DND-41 (cell line): ENCODE measurements at regions not wholly inside any gene's neighbourhood (a gene's known extent, or its start where the extent isn't known, plus 50 kb on each side); places are given as distances from the start of the nearest gene placed in this dataset.

ENCODE experiments used
- ATAC-seq: fragments of 200-7000 bp; cut with Tn5 transposase; 3 replicates; pipeline ENCODE4 v1.9.1; 2021; ENCODE audit warnings: low read depth; ENCODE audit not compliant: insufficient read depth
- DNase-seq: peaks from one replicate; pipeline ENCODE4 v3.0.0-alpha.2; 2020
- H2AFZ ChIP-seq: 2 replicates; pipeline ENCODE4 v1.6.0; 2012; ENCODE audit warnings: low read depth, low read length
- H3K27ac ChIP-seq: 2 replicates; pipeline ENCODE4 v1.5.1; 2012; ENCODE audit warnings: low read length, inconsistent platforms
- H3K27me3 ChIP-seq: fragments of 200-600 bp; sonication (generic); 2 replicates; pipeline ENCODE4 v1.6.0; 2012; ENCODE audit warnings: low read length, mild to moderate bottlenecking, inconsistent platforms; ENCODE audit not compliant: insufficient read depth, poor library complexity
- H3K36me3 ChIP-seq: 2 replicates; pipeline ENCODE4 v1.5.1; 2012; ENCODE audit warnings: low read length, inconsistent platforms; ENCODE audit not compliant: insufficient read depth
- H3K4me1 ChIP-seq: 2 replicates; pipeline ENCODE4 v1.5.1; 2012; ENCODE audit warnings: mild to moderate bottlenecking, low read length; ENCODE audit not compliant: insufficient read depth
- H3K4me2 ChIP-seq: 2 replicates; pipeline ENCODE4 v1.6.0; 2012; ENCODE audit warnings: mild to moderate bottlenecking, moderate library complexity, low read length, inconsistent platforms; ENCODE audit not compliant: insufficient read depth
- H3K4me3 ChIP-seq, 2 experiments: fragments of 200-600 bp in 1 of 2; shearing (Covaris generic) in 1 of 2; 2 replicates each; pipeline ENCODE4 v1.5.1; 2012 to 2016; ENCODE audit warnings: inconsistent platforms in 2 of 2, low read length in 2 of 2, mild to moderate bottlenecking in 2 of 2, low read depth in 1 of 2, moderate library complexity in 1 of 2
- H3K79me2 ChIP-seq: 2 replicates; pipeline ENCODE4 v1.6.0; 2012; ENCODE audit warnings: low read length, inconsistent platforms; ENCODE audit not compliant: insufficient read depth
- H3K9ac ChIP-seq: 2 replicates; pipeline ENCODE4 v1.6.0; 2012; ENCODE audit warnings: low read depth, mild to moderate bottlenecking, inconsistent platforms, low read length, moderate library complexity
- H3K9me3 ChIP-seq: 2 replicates; pipeline ENCODE4 v1.5.1; 2012; ENCODE audit warnings: low read length, moderate library complexity, mild to moderate bottlenecking, inconsistent platforms; ENCODE audit not compliant: insufficient read depth, severe bottlenecking
- H4K20me1 ChIP-seq: 2 replicates; pipeline ENCODE4 v1.6.0; 2012; ENCODE audit warnings: low read length; ENCODE audit not compliant: insufficient read depth
- EZH2 ChIP-seq: IDR thresholded peaks from 3 replicates; pipeline ENCODE4 v1.6.1; 2012; ENCODE audit warnings: borderline replicate concordance, low read depth, mild to moderate bottlenecking, moderate library complexity, low read length, inconsistent platforms; ENCODE audit not compliant: severe bottlenecking
- TF ChIP-seq, protein P1 (sequence below): IDR thresholded peaks from 2 replicates; pipeline ENCODE4 v1.5.1; 2012; ENCODE audit warnings: borderline replicate concordance, low read length, moderate library complexity, mild to moderate bottlenecking; ENCODE audit not compliant: poor library complexity, severe bottlenecking; ENCODE audit errors: extremely low read depth

DNA sequence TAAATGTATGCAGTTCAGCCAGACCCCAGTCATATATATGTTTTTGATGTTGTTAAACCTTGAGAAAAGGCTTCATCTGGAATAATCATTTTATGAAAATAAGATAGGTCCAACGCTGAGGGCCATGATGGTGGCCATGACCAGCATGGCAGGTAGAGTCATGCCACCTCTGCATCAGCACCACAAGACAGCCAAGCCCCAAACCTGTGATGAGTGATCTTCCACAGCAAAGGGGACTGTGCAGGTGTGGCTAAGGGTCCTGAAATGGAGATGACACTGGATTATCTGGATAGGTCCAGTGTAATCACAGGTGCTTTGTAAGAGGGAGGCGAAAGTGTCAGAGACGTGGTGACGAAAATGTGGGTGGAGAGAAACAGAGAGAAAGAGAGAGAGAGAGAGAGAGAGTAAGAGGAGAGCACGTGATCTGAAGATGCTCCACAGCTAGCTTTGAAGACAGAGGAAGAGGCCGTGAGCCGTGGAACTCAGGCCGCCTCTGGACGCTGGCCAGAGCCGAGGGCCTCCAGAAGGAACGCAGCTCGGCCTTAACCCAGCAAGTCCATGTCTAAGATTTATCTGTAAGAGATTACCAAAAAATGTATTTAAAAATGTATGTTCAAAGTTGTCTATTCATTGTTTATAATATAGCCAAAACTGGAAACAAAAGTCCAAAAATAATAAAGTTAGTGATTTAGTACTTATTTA, 304.4 kb upstream of the SHH start:
- H3K9me3 ChIP-seq = no peaks in the 10 kb centered on the region
- H3K4me3 ChIP-seq = no peak overlapping the region
- no peak for ATAC-seq
- no peak for DNase-seq
- no peak overlapping the region for H3K9ac ChIP-seq
- H4K20me1 ChIP-seq = no peaks in the 10 kb centered on the region
- no peaks in the 10 kb centered on the region for H3K4me1 ChIP-seq
- no peak overlapping the region for H3K4me2 ChIP-seq
- H2AFZ ChIP-seq = no peak overlapping the region
- no peak overlapping the region for H3K27ac ChIP-seq
- H3K36me3 ChIP-seq = no peaks in the 10 kb centered on the region
- H3K27me3 ChIP-seq = peaks cover 16% of the 10 kb centered on the region
- TF ChIP-seq, protein P1, sequence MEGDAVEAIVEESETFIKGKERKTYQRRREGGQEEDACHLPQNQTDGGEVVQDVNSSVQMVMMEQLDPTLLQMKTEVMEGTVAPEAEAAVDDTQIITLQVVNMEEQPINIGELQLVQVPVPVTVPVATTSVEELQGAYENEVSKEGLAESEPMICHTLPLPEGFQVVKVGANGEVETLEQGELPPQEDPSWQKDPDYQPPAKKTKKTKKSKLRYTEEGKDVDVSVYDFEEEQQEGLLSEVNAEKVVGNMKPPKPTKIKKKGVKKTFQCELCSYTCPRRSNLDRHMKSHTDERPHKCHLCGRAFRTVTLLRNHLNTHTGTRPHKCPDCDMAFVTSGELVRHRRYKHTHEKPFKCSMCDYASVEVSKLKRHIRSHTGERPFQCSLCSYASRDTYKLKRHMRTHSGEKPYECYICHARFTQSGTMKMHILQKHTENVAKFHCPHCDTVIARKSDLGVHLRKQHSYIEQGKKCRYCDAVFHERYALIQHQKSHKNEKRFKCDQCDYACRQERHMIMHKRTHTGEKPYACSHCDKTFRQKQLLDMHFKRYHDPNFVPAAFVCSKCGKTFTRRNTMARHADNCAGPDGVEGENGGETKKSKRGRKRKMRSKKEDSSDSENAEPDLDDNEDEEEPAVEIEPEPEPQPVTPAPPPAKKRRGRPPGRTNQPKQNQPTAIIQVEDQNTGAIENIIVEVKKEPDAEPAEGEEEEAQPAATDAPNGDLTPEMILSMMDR = no peak
- no peaks in the 10 kb centered on the region for H3K79me2 ChIP-seq

DNA sequence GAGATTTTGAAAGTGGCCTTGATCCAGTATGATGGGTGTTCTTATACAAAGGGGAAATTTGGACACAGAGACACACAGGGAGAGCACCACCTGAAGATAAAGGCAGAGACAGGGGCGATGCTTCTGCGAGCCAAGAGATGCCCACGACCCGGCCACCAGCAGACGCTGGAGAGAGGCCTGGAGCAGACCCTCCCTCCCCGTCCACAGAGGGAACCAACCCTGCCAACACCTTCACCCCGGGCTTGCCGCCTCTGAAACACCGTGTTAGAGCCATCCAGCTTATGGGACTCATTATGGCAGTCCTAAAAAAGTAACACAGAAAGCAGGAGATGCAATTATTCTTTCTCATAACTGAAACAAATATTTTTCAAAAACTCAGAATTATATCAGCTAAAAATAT, 303.3 kb upstream of the SHH start:
- no peak for ATAC-seq
- Histone ChIP-seq H4K20me1 (no peaks in the 10 kb centered on the region), H3K4me2 (no peak overlapping the region), H3K79me2 (no peaks in the 10 kb centered on the region), H3K4me3 (no peak overlapping the region), H3K9me3 (no peaks in the 10 kb centered on the region), H2AFZ (no peak overlapping the region), H3K4me1 (no peaks in the 10 kb centered on the region), H3K9ac (no peak overlapping the region), H3K27ac (no peak overlapping the region), H3K36me3 (no peaks in the 10 kb centered on the region), H3K27me3 (peaks cover 16% of the 10 kb centered on the region)
- DNase-seq = no peak
- no peak for TF ChIP-seq EZH2
- TF ChIP-seq, protein P1 = no peak

DNA sequence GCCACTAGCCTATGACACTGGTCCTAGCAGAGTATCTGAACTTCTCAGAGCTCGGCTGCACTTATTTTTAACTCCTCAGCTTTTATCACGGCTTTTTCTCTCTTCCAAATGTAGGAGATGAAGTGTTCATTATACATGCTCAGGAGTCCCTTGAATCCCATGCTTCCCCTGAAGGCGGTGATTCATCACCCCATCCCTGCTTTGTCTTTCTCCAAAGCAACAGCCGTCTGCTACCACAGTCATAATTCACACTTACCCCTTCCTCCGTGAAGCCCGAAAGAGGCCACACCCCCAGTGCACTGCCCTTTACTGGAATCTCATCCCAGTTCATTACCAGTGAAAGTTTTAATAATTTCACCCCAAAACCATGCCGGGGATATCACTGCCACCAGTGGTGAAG, 301.5 kb upstream of the SHH start:
- no peaks in the 10 kb centered on the region for H3K9me3 ChIP-seq
- no peak overlapping the region for H3K27ac ChIP-seq
- peaks cover 5% of the 10 kb centered on the region for H3K27me3 ChIP-seq
- TF ChIP-seq, protein P1 = no peak
- TF ChIP-seq EZH2 = no peak
- H3K79me2 ChIP-seq = no peaks in the 10 kb centered on the region
- H4K20me1 ChIP-seq = no peaks in the 10 kb centered on the region
- no peak overlapping the region for H3K9ac ChIP-seq
- DNase-seq = no peak
- no peaks in the 10 kb centered on the region for H3K36me3 ChIP-seq
- no peak overlapping the region for H3K4me2 ChIP-seq
- H3K4me3 ChIP-seq = no peak overlapping the region
- no peaks in the 10 kb centered on the region for H3K4me1 ChIP-seq
- ATAC-seq = no peak
- H2AFZ ChIP-seq = no peak overlapping the region
